GM10248 (cell line): ENCODE measurements at regions not wholly inside any gene's neighbourhood (a gene's known extent, or its start where the extent isn't known, plus 50 kb on each side); places are given as distances from the start of the nearest gene placed in this dataset.

Experiments
- CTCF ChIA-PET: fragments of 300-600 bp; sonication (Branson Sonifier 250); formaldehyde crosslinking; extraction: SDS; loops from one replicate; lab custom pipeline; 2021; ENCODE audit warnings: antibody characterized with exemption; lab: Yijun Ruan, JAX
- POLR2A ChIA-PET: fragments of 350-650 bp; sonication (Branson Sonifier 250); formaldehyde crosslinking; extraction: SDS; loops from one replicate; lab custom pipeline; 2020; ENCODE audit warnings: antibody characterized with exemption; lab: Yijun Ruan, JAX
- DNase-seq: peaks from one replicate; pipeline ENCODE4 v3.0.0; 2012; ENCODE audit errors: extremely low spot score
- TF ChIP-seq, protein P1 (sequence below): IDR thresholded peaks from 2 replicates; pipeline ENCODE4 v1.5.1; 2012; ENCODE audit warnings: mild to moderate bottlenecking, low read depth; ENCODE audit errors: extremely low read depth, missing control alignments, control extremely low read depth

DNA sequence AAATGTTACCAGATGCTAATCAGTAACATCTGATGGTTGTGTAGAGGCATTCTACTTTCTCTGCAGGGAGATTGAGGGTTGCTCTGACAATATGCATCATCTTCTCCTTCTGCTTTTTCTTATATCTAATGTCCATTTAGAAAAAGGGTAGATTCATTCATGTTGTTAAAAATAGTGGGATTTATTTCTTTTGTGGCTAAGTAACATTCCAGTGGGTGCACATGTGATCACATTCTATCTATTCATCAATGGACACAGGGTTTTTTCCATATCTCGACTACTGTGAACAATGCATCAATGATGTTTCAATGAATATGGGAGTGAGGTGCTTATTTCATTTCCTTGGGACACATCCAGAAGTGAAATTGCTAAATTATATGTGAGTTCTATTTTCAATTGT, 103.9 kb downstream of the CRPPA start:
- no peak for DNase-seq
- CTCF ChIA-PET = no interaction called here
- POLR2A ChIA-PET = no interaction called here
- TF ChIP-seq, protein P1, sequence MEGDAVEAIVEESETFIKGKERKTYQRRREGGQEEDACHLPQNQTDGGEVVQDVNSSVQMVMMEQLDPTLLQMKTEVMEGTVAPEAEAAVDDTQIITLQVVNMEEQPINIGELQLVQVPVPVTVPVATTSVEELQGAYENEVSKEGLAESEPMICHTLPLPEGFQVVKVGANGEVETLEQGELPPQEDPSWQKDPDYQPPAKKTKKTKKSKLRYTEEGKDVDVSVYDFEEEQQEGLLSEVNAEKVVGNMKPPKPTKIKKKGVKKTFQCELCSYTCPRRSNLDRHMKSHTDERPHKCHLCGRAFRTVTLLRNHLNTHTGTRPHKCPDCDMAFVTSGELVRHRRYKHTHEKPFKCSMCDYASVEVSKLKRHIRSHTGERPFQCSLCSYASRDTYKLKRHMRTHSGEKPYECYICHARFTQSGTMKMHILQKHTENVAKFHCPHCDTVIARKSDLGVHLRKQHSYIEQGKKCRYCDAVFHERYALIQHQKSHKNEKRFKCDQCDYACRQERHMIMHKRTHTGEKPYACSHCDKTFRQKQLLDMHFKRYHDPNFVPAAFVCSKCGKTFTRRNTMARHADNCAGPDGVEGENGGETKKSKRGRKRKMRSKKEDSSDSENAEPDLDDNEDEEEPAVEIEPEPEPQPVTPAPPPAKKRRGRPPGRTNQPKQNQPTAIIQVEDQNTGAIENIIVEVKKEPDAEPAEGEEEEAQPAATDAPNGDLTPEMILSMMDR = no peak

GRCh38 chr7:16315280-16315679, 106.1 kb downstream of the CRPPA start:
- TF ChIP-seq, protein P1 = no peak
- no peak for DNase-seq
- POLR2A ChIA-PET = no interaction called here
- CTCF ChIA-PET = no interaction called here

GRCh38 chr7:16309129-16309528, 112.2 kb downstream of the CRPPA start:
- CTCF ChIA-PET = interaction anchor here (1.6 kb wide), 1 partner anchor 10 kb away, joined by 3 read pairs; no protein-coding TSS in a partner anchor
- no peak for DNase-seq
- TF ChIP-seq, protein P1 = no peak
- POLR2A ChIA-PET = no interaction called here

- CTCF ChIA-PET = interaction anchor here (0.9 to 1.9 kb wide), 2 partner anchors 19 to 44 kb away, joined by 3 to 5 read pairs; no protein-coding TSS in a partner anchor
- DNase-seq = no peak
- POLR2A ChIA-PET = no interaction called here
- TF ChIP-seq, protein P1 = no peak
Measured at GRCh38 chr7:16301291-16301690, 120.0 kb downstream of the CRPPA start.

DNA sequence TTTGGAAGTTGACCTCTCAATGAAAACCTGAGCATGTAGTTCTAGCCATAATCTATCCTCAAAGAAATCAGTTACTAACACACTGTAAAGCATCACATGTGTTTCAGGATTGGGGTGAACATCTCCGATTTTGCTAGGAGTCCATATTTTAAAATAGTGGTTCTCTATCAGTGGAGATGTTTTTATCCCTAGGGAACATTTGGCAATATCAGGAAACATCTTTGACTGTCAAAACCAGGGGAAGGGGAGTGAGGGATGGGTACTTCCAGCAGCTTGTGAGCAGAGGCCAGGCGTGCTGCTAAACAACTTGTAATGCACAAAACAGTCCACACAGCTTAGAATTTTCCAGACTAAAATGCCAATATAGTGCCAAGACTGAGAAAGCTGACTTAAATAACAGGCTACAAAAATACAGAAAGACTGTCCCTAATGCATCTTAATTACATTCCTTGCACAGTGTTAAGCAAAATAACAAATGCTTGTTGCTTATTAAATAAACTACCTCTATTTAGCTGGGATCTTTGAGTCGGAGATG, 120.9 kb downstream of the CRPPA start:
- no peak for DNase-seq
- TF ChIP-seq, protein P1 = no peak
- ChIA-PET POLR2A (no interaction called here), CTCF (interaction anchor here (1.9 kb wide), 1 partner anchor 20 kb away, joined by 5 read pairs; no protein-coding TSS in a partner anchor)

DNA sequence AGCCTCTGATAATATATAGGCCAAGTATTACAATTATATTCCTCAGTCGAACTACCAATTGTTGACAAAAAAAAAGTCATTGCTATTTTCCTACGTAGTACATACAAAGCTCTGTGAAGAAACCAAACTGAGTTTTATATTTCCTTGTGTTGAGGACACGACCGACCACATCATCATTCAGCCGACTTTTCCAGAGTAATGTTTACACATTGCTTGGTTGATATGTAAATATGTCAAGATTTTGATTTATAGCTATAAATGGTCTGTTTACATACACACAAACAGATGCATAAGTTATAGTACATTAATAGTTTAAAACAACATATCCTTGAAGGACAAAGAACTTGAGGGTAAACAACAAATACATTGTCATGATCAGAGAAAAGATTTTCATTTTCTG, 121.5 kb downstream of the CRPPA start:
- ChIA-PET POLR2A (no interaction called here), CTCF (no interaction called here)
- TF ChIP-seq, protein P1 = no peak
- DNase-seq = no peak
